8988T (cell line): ENCODE measurements at regions not wholly inside any gene's neighbourhood (a gene's known extent, or its start where the extent isn't known, plus 50 kb on each side); places are given as distances from the start of the nearest gene placed in this dataset.
"Not testable (repeated sequence)": the region's sequence is repeated elsewhere in the genome, so short reads cannot be mapped to it uniquely, and the experiment has no call there.

ENCODE experiments used
- DNase-seq: peaks from one replicate; pipeline ENCODE4 v3.0.0; 2011

DNA sequence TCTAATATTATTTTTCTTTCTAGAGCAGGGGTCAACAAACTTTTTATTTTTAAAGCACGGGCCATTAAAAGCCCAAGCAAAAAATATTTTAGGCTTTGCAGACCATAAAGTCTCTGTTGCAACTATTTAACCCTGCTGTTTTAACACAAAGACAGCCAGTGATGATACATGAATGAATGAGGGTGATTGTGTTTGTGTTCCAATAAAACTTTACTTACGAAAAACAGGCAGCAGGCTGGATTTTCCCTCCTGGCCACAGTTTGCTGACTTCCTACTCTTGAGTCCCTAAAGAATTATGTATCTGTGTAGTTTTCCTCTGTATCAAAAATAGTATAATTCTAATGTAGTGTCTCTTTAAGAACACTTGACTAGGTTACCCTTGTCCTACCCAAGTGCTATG lies 402.0 kb downstream of the ADCYAP1 start:
- DNase-seq = no peak

DNA sequence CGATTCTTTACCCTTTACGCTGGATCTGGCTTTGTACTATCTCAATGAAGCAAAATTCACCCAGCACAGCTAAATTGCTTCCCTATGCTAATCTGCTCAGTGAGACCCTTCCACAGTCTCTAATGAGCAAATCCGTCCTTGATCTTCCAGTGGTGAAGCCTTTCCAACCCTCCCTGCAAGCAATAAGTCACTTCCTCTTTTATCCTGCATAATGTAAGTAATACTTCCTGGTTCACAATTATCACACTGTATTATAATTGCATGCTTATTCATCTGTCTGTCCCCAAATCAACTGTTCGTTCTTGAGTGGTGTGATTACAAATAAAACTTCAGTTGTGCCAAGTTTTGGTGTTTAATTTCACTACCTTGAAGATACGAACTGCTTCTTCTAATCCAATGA lies 404.0 kb downstream of the ADCYAP1 start:
- no peak for DNase-seq

DNA sequence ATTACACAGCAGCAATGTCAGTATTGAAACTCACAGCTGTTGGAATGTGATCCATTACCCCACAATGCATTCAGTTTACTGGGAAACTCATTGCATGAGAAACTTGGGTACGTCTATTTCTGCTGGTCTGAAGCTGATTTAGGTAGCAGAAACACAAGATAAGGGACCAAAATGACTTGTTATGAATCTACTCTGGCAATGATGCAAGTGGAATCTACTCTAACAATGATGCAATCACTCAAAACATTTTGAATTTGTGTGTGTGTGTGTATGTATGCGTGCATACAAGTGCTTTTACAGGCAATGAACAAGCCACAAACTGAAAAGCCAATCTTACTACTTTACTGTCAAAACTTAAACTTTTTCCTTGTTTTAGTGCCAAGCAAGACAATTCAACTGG lies 406.7 kb downstream of the ADCYAP1 start:
- no peak for DNase-seq

DNA sequence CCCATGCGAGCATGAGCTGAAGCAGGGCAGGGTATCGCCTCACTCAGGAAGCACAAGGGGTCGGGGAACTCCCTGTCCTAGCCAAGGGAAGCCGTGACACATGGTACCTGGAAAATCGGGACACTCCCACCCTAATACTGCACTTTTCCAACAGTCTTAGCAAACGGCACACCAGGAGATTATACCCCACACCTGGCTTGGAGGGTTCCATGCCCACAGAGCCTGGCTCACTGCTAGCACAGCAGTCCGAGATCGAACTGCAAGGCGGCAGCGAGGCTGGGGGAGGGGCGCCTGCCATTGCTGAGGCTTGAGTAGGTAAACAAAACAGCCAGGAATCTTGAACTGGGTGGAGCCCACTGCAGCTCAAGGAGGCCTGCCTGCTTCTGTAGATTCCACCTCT lies 430.7 kb downstream of the ADCYAP1 start:
- not testable (repeated sequence) for DNase-seq

DNA sequence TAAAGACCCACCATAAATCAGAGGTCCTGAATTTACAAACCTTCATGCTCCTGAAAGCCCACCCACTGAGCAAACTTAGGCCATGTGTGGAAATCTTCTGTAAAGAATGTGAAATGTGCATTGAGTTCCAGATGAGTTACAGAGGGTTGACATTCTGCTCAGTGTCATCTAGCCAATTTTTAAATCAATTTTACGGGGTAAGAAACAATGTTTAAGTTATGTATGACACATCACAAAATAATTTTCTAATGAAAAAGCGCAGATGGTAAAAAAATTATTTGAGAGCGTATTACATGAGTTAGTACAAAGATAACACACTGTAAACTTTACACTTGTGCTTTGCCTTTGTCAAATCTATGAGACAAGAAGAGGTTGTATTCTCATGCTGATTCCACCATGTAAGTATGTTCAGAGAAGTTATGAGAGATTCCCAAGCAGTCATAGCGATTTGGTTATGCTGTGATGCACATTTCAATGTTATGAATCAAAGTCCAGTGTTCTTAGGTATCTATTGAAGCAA lies 446.3 kb downstream of the ADCYAP1 start:
- no peak for DNase-seq

DNA sequence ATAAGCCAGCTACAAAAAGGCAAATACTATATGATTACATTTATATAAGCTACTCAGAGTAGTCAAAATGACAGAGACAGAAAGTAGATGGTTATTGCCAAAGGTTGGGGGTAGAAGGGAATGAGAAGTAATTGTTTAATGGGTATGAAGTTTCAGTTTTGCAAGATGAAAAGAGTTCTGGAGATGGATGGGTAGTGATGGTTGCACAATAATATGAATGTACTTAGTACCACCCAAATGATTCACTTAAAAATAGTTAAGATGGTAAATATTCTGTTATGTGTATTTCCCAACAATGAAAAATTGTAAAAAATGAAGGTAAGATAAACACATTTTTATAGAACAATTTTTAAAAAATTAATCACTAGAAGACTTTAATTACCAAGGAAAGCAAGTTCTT lies 448.4 kb downstream of the ADCYAP1 start:
- no peak for DNase-seq

DNA sequence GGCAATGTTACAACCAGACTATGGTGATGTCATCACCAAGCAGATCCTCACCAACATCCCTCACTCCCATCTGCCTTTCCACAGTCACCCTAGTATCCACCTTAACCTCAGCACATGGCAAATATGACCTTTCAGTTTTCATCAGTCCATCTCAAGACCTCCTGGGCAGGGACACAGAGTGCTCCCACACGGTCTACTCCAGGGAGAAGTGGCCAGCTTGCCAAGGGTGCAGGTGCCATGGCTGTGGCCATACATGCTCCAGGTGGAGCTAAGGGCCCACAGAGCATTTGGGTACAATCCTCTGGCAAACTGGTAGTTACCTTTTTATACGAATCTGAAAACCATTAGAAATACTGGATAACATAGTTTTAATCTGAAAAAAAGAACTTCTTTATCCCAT lies 453.1 kb downstream of the ADCYAP1 start:
- DNase-seq = no peak

DNA sequence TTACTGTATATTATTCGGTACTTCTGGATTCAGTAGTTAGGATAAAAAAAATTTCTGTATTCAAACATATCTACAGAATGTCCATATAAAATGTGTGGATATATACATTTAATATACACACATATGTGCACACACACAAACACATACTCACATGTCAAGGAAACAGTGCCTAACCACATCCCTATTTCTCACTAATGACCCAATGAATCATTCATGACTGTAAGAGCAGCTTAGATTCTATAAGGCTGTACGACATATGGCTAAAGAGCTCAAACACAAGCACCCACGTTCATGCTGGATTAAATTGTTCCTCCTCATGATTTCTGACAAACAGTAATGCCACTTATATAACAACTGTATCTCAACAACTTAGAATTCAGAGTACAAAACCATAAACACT lies 457.3 kb downstream of the ADCYAP1 start:
- no peak for DNase-seq

DNA sequence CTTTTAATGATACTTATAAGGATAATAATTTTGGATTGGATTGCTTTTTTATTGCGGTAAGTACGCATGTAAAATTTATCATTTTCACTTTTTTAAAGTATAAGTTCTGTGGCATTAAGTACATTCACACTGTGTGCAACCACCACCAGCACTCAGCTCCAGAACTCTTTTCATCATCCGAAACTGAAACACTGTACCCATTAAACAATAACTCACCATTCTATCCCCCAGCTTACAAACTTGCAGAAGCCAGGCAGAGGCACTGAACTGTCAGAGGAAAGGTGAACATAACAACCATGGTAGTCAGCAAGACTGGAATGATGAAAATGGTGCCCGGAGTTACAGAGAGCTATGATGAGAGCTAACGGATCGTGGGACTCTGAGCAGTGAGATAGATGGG lies 465.9 kb downstream of the ADCYAP1 start:
- DNase-seq = no peak

DNA sequence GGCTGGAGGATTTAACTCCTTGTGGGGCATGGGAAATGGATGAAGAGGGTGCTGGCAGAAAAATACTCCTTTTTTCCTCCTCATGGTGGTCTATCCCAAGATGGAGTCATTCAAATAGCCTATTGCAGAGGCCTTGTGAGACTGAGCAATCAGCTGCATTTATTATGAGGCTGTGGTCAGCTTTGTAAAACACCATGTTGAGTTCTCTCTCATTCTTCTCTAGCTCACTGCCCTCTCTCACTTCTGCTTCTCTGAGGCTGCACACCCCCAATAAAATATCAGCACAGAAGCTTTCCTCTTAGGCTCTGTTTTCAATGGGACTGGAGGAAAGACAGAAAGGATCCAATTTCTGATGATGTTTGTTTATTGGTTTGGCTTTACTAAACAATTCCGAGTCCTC lies 467.1 kb downstream of the ADCYAP1 start:
- DNase-seq = no peak

DNA sequence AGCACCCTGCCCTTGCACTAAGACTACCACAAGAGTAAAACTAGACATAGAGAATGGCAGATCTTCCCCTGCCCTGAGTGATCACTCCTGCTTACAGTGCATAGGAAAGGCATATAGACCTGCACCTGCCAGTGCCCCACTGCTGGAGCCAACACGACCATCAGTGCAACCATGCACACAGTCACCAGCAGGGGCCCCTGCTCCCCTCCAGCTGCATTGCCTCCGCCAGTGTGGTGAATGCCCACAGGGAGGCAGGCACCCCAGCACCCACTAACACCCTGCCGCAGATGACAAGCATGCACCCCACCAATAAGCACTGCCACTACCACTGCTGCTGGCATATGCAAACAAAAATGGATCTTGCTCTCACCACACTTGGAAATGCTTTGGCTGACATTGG lies 478.8 kb downstream of the ADCYAP1 start:
- no peak for DNase-seq

DNA sequence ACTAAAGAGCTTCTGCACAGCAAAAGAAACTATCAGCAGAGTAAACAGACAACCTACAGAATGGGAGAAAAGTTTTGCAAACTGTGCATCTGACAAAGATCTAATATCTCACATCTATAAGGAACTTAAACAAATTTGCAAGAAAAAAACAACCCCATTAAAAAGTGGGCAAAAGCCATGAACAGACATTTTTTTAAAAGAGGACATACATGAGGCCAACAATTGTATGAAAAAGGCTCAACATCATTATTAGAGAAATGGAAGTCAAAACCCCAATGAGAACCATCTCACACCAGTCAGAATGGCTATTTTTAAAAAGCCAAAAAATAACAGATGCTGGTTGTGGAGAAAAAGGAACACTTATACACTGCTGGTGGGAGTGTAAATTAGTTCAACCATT lies 483.8 kb downstream of the ADCYAP1 start:
- not testable (repeated sequence) for DNase-seq

DNA sequence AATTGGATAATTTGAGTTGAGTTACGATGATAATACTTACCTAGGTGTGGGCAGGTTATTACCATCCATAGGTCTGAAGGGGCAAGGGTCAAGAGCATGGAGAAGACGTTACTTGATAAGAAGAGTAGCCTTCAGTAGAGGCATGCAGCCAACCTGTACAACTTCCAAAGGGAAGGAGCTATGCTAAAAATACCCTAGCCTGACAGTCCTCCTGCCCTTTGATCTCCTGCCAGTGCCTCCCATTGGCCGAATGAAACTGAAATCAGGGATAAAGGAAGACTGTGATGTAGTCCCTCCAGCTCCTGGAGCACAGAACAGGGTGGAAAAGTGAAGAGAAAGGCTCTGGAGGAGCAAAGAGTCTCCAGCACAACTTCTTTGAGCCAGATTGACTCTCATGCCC lies 487.4 kb downstream of the ADCYAP1 start:
- no peak for DNase-seq

DNA sequence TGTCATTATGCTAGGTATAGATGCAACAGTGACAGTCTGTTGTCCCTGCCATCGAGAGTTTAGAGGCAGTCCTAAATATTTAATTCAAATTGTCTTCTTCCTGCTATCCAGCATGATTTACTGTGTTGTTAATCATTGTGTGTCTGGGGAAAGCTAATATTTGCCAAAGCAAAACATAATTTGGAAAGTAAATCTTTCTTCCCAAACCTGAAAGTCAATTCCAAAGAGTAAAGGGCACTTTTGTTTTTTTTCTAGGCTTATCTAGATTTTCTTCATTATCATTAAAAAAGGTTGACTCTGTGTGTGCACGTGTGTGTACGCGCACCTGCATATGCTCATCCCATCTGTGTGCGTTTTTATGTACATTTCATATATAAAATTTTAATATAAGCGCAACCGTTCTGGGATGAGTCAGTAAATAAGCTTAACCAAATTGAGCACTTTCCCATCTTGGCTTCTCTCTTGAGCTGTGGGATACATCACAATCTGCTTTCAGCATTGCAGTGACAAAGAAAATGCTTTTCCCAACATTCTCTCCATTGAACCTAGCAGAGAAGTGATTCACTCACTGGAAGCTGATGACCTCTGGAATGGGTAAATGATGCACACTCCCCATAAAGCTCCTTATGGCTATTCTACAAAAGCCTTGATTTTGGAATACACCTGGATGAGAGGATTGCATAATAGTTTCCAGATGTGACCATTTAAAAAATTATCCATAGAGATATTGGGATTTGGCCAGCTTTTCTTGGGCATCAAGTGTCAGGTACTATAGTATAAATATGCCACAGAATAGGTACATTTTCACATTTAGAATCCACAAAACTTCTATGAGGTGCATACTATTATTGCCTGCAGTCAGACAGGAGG lies 488.4 kb downstream of the ADCYAP1 start:
- DNase-seq = no peak

DNA sequence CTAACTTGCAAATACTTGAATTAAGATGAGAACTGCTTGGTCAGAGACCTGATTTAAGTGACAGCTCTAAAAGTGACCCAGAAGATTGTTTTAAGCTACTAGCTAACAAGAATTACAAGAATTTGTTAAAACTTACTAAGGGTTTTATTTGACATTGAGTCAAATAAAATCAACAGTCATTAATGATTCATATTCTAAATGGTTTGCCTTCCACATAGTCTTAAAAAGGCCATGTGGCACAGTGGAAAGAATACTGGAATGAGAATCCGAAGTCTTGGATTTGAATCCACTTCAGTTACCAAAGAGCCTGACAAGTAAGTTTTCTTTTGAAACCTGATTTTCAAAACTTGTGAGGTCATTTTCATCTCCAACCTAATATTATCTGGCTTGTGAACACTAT lies 489.3 kb downstream of the ADCYAP1 start:
- no peak for DNase-seq

DNA sequence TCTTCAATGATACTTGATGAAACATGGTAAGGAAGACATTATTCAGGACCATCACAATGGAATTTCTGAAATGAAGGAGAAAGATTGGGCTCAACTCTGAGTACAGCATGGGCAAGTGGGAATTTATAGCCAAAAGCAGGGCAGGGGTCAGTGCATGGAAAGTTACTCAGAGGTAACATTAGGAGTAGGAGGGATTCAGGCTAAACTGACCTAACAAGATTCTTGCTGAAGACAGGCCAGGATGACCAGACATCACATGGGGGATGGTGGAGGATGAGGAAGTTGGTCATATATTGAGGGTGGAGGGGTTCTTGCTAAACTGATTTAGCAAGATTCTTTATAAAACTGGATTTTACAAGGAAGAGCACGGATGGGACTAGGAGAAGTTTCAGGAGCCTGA lies 489.8 kb downstream of the ADCYAP1 start:
- no peak for DNase-seq

DNA sequence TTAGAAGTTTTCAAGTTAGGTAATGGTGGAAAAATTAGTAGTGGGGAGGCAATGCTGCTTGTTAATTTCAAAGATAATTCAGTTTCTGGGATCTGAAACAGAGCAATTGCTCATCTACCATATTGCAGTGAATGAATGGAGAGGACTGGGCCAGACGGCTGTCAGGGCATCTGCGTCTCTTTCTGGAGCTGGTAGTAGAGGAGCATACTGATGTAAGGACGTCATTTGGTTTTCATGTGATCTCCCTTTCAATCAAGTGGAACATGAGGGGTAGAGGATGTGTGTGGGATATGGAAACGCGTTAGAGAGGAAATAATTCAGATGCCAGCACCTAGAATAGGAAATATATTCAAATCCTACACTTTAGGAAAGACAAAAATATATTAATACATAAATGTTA lies 490.3 kb downstream of the ADCYAP1 start:
- no peak for DNase-seq

DNA sequence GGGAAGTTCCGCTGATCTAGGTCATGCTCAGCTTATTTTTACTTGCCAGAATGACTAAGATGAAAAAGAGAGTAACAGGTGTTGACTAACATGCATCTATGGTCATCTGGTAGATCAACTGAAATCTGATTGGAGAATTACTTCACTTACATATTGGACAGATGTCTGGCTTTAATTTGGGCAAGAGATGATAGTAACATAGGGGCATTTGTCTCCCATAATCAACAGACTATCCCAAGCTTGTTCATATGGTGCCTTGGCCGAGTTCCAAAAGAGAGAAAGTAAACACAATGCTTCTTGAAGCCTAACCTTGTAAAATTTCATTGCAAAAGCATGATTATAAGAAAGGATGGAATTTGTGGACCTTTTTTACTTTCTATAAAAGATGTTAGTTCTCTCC lies 503.7 kb downstream of the ADCYAP1 start:
- no peak for DNase-seq

DNA sequence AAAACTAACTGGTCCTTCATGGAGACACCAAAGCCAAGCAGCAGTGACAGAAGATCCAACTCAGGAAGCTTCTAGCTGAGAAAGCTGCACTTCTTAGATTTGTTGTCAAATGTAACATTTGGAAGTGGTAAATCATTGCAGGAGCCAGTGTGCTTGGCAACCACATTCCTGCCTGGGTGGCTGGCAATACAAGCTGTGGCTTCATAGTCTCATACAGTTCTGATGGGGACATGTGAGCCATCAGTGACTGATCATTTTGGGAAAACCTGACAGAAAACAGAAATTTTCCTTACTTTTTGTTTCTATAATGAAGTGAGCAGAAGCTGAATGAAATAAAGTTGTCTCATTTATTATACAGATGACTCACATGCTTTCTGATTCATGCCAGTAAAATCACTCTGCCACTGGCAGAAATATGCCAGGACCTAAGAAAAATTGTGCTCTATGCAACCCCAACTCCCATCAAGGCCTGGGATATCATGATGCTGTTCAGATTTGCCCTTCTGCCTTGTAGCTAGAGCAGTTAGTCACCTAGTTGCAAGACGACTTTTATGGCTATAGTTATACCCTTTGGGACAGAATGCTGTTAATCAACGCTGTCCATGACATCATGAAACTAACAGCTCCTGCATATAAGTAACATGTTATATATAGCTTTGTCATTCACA lies 508.1 kb downstream of the ADCYAP1 start:
- DNase-seq = no peak

DNA sequence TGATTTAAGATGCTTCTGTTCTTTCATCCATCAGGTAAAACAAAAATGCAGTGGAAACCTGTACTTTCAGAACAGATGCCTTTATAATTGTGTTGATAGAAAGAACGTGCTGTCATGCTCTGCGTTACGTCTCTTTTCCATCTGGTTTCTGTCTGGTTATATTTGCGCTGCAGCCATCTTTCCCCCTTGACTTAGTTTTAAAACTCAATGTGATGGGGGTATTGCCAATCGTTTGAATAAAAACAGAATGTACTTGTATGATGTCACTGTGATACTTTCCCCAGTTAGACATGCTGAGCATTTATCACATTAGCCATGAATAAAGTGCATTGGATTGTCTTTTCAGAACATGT lies 508.6 kb downstream of the ADCYAP1 start:
- no peak for DNase-seq

DNA sequence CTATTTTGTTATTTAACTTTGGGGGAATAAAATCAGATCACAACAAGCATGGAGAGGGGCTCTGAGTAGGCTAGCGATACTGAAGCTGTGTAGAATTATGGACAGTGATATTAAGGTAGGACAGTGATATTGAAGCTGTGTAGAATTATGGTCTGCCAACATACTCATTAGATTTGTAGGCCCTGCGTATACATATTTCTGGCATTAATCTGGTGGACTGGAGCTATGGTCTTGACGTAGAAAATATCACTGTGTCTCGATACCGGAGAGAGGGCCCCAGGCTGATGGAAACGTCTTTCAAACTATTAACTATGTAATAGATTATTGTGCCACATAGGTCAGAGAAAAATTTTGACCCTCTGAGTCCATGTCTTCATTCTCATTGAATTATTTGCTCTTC lies 511.4 kb downstream of the ADCYAP1 start:
- no peak for DNase-seq

DNA sequence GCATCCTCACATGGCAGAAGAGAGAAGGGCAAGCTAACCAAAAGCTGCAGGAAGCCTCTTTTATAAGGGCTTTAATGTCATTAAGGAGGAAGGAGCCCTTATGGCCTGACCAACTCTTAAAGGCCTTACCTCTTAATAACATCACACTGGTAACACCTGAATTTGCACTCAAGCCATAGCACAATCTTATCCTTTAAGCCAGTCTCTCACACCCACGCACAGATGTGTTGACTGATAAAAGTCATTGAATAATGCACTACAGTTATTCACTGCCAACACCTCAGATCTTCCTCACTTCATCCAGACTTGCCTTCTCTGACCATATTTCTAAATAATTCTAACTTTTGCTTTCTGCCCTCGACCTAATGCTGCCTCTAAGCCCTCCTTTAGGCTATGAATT lies 516.8 kb downstream of the ADCYAP1 start:
- no peak for DNase-seq

DNA sequence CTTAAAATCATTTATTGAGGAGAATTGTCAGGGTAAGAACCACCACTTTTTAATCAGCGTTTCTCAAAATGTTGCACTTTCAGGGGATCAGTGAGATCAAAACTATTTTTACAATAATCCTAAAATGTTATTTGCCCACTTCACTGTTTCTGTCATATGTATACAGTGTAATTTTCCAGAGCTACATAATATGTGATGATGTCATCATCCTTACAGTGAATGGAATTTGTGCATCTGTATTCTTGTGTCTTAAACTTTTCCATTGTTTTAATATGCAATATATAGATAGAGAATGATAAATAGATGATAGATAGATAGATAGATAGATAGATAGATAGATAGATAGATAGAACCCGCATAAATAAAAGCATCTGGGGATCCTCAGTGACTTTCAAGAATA lies 518.0 kb downstream of the ADCYAP1 start:
- no peak for DNase-seq

DNA sequence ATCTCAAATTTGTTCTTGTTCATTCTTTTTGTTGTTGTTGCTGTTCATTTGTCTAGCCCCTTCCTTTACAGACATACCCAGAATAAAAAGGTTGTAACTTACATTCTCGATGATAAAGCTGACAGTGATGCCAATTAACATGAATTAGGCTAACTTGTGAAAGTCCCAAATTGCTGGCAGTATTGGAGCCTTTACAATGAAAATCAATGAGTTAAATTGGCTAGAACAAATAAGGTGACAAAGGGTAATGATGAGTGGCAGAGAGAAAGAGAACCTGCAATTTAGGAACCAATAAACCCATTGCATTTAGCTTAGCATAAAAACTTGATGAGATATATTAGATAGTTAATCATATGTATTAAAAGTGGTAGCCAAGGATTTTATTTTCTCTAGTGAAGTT lies 521.0 kb downstream of the ADCYAP1 start:
- DNase-seq = no peak

DNA sequence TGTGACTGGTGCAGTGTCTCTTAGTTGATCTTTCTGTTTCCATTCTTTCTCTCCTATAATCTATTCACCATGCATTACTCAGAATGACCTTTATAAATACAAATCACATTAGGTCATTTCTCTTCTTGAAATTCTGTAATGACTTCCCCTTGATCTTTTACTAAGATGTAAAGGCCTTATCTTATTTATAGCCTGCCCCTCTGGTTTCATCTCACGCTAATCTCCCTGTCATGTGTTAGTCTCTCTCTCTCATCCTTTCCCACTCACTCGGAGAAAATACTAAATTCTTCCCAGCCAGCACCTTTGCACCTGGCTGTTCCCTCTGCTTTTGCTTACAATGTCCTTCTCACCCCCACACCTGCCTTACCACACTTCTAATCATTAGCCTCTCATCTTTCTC lies 530.8 kb downstream of the ADCYAP1 start:
- no peak for DNase-seq
